ENCODE measurements at regions not wholly inside any gene's neighbourhood (a gene's known extent, or its start where the extent isn't known, plus 50 kb on each side); places are given as distances from the start of the nearest gene placed in this dataset.

DNA sequence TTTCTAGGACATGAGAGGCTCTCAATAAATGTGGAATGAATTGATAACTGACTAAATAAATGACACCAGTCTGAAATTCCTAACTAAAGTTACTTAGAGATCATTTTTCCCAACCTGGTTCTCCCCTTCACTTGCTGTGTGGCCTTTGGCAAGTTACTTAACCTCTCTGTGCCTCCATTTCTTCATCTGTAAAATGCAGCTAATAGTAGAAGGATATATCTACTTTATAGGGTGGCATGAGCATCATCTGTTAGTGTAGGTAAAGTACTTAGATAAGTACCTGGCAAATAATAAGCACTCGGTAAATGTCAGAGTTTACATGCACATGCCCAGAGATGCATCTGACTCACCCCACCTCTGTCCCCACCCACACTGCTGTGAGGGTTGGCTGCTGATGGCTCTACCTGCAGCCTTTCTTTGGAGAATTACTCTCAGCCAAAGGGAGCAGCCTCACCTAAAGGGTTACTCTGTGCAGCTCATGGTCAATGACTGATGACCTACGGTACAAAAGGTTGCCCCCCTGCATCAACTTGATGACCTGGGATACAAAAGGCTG lies 139.3 kb downstream of the CHIC2 start:
- Histone ChIP-seq H4K20me1 (ENCODE audit: insufficient read depth, low read length) (no peaks in the 10 kb centered on the region), H3K36me3 (replicated peaks; ENCODE audit: insufficient read depth, low read length) (no peaks in the 10 kb centered on the region), H3K4me3 (ENCODE audit: low read length) (no peak overlapping the region), H2AFZ (ENCODE audit: low read length) (no peak overlapping the region), H3K27me3 (replicated peaks; ENCODE audit: insufficient read depth, low read length) (no peaks in the 10 kb centered on the region), H3K9ac (ENCODE audit: low read length) (no peak overlapping the region), H3K27ac (ENCODE audit: low read length) (no peak overlapping the region), H3K4me2 (ENCODE audit: low read depth, low read length) (no peak overlapping the region), H3K4me1 (ENCODE audit: low read length) (no peaks in the 10 kb centered on the region), H3K9me3 (replicated peaks; ENCODE audit: insufficient read depth, low read length) (no peaks in the 10 kb centered on the region), H3K9me2 (replicated peaks; ENCODE audit: insufficient read depth, low read length) (no peaks in the 10 kb centered on the region), H3K79me2 (ENCODE audit: low read length) (no peaks in the 10 kb centered on the region), H3F3A (ENCODE audit: insufficient read depth, low read length) (no peaks in the 10 kb centered on the region)
- no peak for TF ChIP-seq EZH2phosphoT487 (IDR thresholded peaks at IDR 0.05; ENCODE audit: low read length)
- TF ChIP-seq, protein P1, sequence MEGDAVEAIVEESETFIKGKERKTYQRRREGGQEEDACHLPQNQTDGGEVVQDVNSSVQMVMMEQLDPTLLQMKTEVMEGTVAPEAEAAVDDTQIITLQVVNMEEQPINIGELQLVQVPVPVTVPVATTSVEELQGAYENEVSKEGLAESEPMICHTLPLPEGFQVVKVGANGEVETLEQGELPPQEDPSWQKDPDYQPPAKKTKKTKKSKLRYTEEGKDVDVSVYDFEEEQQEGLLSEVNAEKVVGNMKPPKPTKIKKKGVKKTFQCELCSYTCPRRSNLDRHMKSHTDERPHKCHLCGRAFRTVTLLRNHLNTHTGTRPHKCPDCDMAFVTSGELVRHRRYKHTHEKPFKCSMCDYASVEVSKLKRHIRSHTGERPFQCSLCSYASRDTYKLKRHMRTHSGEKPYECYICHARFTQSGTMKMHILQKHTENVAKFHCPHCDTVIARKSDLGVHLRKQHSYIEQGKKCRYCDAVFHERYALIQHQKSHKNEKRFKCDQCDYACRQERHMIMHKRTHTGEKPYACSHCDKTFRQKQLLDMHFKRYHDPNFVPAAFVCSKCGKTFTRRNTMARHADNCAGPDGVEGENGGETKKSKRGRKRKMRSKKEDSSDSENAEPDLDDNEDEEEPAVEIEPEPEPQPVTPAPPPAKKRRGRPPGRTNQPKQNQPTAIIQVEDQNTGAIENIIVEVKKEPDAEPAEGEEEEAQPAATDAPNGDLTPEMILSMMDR (IDR thresholded peaks at IDR 0.05; ENCODE audit: low read length), result no peak
- no peak for TF ChIP-seq EZH2 (optimal IDR thresholded peaks at IDR 0.05; ENCODE audit: low read depth, low read length)
- no peak for DNase-seq

DNA sequence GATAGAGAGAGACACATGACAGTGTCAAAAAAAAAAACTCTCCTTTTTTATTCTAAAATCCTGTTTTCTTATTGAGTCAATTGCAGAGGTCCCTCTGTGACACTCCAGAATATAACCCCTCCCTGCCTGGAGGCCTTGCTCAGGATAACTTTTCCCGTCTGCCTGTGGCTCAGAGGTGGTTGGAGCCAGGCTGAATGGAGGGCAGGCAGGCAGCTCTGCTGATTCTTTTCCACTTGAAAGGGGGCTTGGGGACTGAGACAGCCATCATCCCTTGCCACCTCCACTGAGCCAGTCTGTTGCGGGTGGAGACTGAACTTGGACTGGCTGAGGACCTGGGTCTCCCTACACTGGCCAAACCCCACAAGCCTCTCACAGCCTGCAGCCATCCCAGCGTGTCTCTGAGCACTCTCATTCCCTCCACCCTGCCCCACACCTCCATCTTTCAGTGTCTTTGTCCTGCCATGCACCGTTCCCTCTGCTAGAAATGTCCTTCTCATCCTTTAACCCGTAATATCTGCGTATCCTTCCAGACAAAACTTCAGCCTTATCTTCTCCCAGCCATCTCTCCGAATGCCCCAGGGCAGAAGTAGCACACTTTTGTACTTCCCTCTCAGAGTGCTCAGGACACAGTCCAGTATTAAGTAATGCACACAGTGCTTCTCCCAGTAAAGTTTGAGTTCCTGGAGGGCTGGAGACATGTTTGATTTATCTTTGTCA lies 139.9 kb downstream of the CHIC2 start:
- TF ChIP-seq, protein P1 (IDR thresholded peaks at IDR 0.05; ENCODE audit: low read length), result no peak
- TF ChIP-seq EZH2phosphoT487 (IDR thresholded peaks at IDR 0.05; ENCODE audit: low read length), result no peak
- no peak for TF ChIP-seq EZH2 (optimal IDR thresholded peaks at IDR 0.05; ENCODE audit: low read depth, low read length)
- H3K4me2 ChIP-seq (ENCODE audit: low read depth, low read length), result no peak overlapping the region

DNA sequence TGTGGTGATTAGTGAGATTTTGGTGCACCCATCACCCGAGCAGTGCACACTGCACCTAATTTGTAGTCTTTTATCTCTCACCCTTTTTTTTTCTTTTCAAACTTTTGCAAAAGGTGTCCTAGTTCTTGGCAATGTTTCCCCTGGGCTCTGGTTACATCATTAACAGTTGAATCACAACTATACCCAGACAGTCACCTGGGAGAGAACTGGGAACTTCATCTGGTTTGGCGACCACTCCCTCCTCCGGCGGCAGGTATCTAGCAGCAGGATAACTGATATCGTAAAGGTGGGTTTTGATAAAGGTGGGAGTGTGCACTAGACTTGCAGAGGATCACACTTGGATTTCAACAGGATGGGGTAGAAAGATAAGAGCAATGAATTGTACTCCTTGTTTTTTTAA lies 140.5 kb downstream of the CHIC2 start:
- no peak overlapping the region for H3K4me2 ChIP-seq (ENCODE audit: low read depth, low read length)
- no peaks in the 10 kb centered on the region for H3K36me3 ChIP-seq (replicated peaks; ENCODE audit: insufficient read depth, low read length)
- no peak overlapping the region for H3K27ac ChIP-seq (ENCODE audit: low read length)
- no peaks in the 10 kb centered on the region for H3K79me2 ChIP-seq (ENCODE audit: low read length)
- H3K4me1 ChIP-seq (ENCODE audit: low read length), result no peaks in the 10 kb centered on the region
- H3K9ac ChIP-seq (ENCODE audit: low read length), result no peak overlapping the region
- TF ChIP-seq EZH2 (optimal IDR thresholded peaks at IDR 0.05; ENCODE audit: low read depth, low read length) (no peak), EZH2phosphoT487 (IDR thresholded peaks at IDR 0.05; ENCODE audit: low read length) (no peak)
- H2AFZ ChIP-seq (ENCODE audit: low read length), result no peak overlapping the region
- no peaks in the 10 kb centered on the region for H3K27me3 ChIP-seq (replicated peaks; ENCODE audit: insufficient read depth, low read length)
- no peaks in the 10 kb centered on the region for H3K9me3 ChIP-seq (replicated peaks; ENCODE audit: insufficient read depth, low read length)
- H4K20me1 ChIP-seq (ENCODE audit: insufficient read depth, low read length), result no peaks in the 10 kb centered on the region
- H3F3A ChIP-seq (ENCODE audit: insufficient read depth, low read length), result no peaks in the 10 kb centered on the region
- H3K9me2 ChIP-seq (replicated peaks; ENCODE audit: insufficient read depth, low read length), result no peaks in the 10 kb centered on the region
- H3K4me3 ChIP-seq (ENCODE audit: low read length), result no peak overlapping the region
- DNase-seq, result no peak

More for the DNA sequence above, 139.9 kb downstream of the CHIC2 start:
- Histone ChIP-seq H3K9me3 (replicated peaks; ENCODE audit: insufficient read depth, low read length) (no peaks in the 10 kb centered on the region), H3K27ac (ENCODE audit: low read length) (no peak overlapping the region), H3K4me3 (ENCODE audit: low read length) (no peak overlapping the region), H3K27me3 (replicated peaks; ENCODE audit: insufficient read depth, low read length) (no peaks in the 10 kb centered on the region), H4K20me1 (ENCODE audit: insufficient read depth, low read length) (no peaks in the 10 kb centered on the region), H3K9me2 (replicated peaks; ENCODE audit: insufficient read depth, low read length) (no peaks in the 10 kb centered on the region), H2AFZ (ENCODE audit: low read length) (no peak overlapping the region), H3K4me1 (ENCODE audit: low read length) (no peaks in the 10 kb centered on the region), H3K79me2 (ENCODE audit: low read length) (no peaks in the 10 kb centered on the region), H3F3A (ENCODE audit: insufficient read depth, low read length) (no peaks in the 10 kb centered on the region), H3K9ac (ENCODE audit: low read length) (no peak overlapping the region), H3K36me3 (replicated peaks; ENCODE audit: insufficient read depth, low read length) (no peaks in the 10 kb centered on the region)
- no peak for DNase-seq

DNA sequence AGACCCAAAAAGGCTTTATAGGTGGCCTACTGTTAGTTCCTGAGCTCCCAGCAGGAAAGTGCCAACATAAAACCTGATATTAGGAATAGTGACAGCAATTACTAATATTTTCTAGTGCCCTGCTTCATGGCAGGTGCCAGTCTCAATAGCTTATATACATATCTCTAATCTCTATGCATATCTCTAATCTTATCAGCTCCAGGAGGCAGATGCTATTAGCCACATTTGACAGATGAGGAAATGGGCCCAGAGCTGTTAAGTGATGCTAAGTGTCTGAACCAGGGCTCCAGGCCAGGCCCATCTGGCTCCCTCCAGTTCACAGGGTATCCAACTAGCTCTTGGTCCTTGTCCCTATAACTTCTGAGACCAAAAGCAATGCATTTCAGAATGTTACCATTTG lies 142.5 kb downstream of the CHIC2 start:
- H3K4me2 ChIP-seq (ENCODE audit: low read depth, low read length), result no peak overlapping the region
- no peaks in the 10 kb centered on the region for H3F3A ChIP-seq (ENCODE audit: insufficient read depth, low read length)
- H3K36me3 ChIP-seq (replicated peaks; ENCODE audit: insufficient read depth, low read length), result no peaks in the 10 kb centered on the region
- no peaks in the 10 kb centered on the region for H3K79me2 ChIP-seq (ENCODE audit: low read length)
- no peaks in the 10 kb centered on the region for H3K4me1 ChIP-seq (ENCODE audit: low read length)
- no peak overlapping the region for H3K9ac ChIP-seq (ENCODE audit: low read length)
- H4K20me1 ChIP-seq (ENCODE audit: insufficient read depth, low read length), result no peaks in the 10 kb centered on the region
- no peak for DNase-seq
- H3K9me2 ChIP-seq (replicated peaks; ENCODE audit: insufficient read depth, low read length), result no peaks in the 10 kb centered on the region
- H3K9me3 ChIP-seq (replicated peaks; ENCODE audit: insufficient read depth, low read length), result no peaks in the 10 kb centered on the region
- no peak overlapping the region for H3K27ac ChIP-seq (ENCODE audit: low read length)
- H3K4me3 ChIP-seq (ENCODE audit: low read length), result no peak overlapping the region
- no peak overlapping the region for H2AFZ ChIP-seq (ENCODE audit: low read length)
- no peak for TF ChIP-seq EZH2phosphoT487 (IDR thresholded peaks at IDR 0.05; ENCODE audit: low read length)
- no peak for TF ChIP-seq EZH2 (optimal IDR thresholded peaks at IDR 0.05; ENCODE audit: low read depth, low read length)
- TF ChIP-seq, protein P1 (IDR thresholded peaks at IDR 0.05; ENCODE audit: low read length), result no peak
- H3K27me3 ChIP-seq (replicated peaks; ENCODE audit: insufficient read depth, low read length), result no peaks in the 10 kb centered on the region
